ENCODE measurements at regions not wholly inside any gene's neighbourhood (a gene's known extent, or its start where the extent isn't known, plus 50 kb on each side); places are given as distances from the start of the nearest gene placed in this dataset.
A peak's percentile ranks its signal among the peaks of the same experiment; 100 is the strongest.
"Not testable (repeated sequence)": the region's sequence is repeated elsewhere in the genome, so short reads cannot be mapped to it uniquely, and the experiment has no call there.

DNA sequence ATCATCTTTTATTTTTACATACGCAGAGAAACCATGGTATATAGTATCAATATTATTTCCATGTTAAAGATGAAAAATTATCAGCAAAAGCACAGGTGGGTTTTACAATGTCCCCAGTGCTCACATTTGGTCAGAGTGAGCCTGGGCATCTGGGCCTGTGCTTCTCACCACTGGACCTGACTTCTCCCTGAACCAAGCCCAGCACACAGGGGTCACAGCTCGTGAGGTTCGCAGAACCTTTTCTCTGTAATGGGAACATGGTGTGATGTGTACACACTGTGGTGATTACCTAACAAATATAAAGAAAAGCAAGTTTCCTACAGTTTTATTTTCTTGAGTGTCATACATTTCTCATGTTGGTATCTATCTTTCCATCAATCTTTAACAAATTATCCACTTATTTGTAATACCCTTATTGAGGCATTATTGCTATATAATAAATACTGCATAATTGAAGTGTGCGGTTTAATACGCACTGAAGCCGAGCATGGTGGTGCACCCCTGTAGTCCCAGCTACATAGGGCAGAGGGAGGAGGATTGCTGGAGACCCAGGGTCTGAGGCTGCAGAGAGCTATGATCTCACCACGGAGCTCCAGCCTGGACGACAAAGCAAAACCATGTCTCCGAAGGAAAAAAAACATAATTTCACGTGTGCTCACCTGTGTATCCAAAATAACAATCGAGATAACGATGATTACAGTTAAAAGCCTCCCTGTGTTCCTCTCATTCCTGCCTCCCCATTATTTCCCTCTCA is 743.2 kb downstream of the TMEM121 start:
- Histone ChIP-seq H3K27me3 (ENCODE audit: control insufficient read depth in 1 of 2, insufficient read depth in 2 of 2, low read length in 2 of 2) (no peaks in the 10 kb centered on the region), H3K4me1 (ENCODE audit: insufficient read depth, low read length) (peaks cover 9% of the 10 kb centered on the region), H3K9me3 (ENCODE audit: control insufficient read depth in 1 of 2, insufficient read depth in 1 of 2, low read length in 2 of 2) (no peaks in the 10 kb centered on the region), H3K4me3 (ENCODE audit: low read length) (no peak overlapping the region), H3K27ac (ENCODE audit: low read depth in 1 of 2, low read length in 2 of 2) (no peak overlapping the region), H3K36me3 (ENCODE audit: insufficient read depth, low read length) (no peaks in the 10 kb centered on the region)
- intact Hi-C loops (cut with DNase I, micrococcal nuclease), result loop anchor here (1.0 to 10.0 kb wide), 4 partner anchors 7 to 135 kb away; no protein-coding TSS in a partner anchor
- ChIA-PET CTCF (interaction anchor here (1.5 to 2.6 kb wide), 3 partner anchors 8 to 148 kb away, joined by 3 to 10 read pairs (median 9); no protein-coding TSS in a partner anchor), POLR2A (no interaction called here)
- no peak overlapping the region for H3K27ac Mint-ChIP-seq
- peaks cover 18% of the 10 kb centered on the region for H3K27me3 Mint-ChIP-seq
- TF ChIP-seq, protein P1, sequence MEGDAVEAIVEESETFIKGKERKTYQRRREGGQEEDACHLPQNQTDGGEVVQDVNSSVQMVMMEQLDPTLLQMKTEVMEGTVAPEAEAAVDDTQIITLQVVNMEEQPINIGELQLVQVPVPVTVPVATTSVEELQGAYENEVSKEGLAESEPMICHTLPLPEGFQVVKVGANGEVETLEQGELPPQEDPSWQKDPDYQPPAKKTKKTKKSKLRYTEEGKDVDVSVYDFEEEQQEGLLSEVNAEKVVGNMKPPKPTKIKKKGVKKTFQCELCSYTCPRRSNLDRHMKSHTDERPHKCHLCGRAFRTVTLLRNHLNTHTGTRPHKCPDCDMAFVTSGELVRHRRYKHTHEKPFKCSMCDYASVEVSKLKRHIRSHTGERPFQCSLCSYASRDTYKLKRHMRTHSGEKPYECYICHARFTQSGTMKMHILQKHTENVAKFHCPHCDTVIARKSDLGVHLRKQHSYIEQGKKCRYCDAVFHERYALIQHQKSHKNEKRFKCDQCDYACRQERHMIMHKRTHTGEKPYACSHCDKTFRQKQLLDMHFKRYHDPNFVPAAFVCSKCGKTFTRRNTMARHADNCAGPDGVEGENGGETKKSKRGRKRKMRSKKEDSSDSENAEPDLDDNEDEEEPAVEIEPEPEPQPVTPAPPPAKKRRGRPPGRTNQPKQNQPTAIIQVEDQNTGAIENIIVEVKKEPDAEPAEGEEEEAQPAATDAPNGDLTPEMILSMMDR (IDR thresholded peaks at IDR 0.05), result no peak
- H3K9me3 Mint-ChIP-seq, result no peaks in the 10 kb centered on the region
- H3K4me3 Mint-ChIP-seq, result no peak overlapping the region
- no peaks in the 10 kb centered on the region for H3K36me3 Mint-ChIP-seq (ENCODE audit: low read depth)
- DNase-seq (no peak), ATAC-seq (ENCODE audit: poor library complexity) (no peak)
- peaks cover 11% of the 10 kb centered on the region for H3K4me1 Mint-ChIP-seq (ENCODE audit: low read depth)

DNA sequence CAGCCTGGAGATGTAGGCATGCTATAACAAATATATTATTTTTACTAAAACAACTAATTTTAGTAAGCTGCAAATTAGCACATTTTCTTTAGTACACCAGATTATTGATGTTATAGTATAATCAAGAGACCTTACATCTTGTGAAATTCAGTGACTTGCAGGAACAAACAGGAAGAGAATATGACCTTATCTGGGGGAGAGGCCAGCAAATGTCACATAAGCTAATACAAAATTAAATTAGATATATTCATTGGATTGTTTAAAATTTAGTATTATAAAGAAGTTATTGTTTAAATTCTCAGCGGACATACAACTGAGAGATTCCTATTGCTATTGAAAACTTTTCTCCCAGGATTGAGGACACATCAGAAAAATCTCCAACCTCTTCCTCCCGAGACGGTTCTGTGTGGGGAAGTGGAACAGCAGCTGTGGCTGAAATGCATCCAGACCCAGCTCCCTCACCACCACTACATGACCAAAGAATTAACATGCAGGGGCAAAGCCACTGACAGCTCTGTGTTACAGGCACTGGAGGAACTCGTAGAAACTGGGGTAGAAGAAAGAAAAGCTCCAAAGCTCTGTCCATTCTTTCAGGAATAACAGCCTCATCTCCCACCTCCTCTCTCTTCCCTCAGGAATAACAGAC is 744.2 kb downstream of the TMEM121 start:
- CTCF ChIA-PET, result interaction anchor here (2.6 kb wide), 1 partner anchor 14 kb away, joined by 10 read pairs; no protein-coding TSS in a partner anchor
- H3K27ac Mint-ChIP-seq; H3K36me3 ChIP-seq (ENCODE audit: insufficient read depth, low read length); ATAC-seq (ENCODE audit: poor library complexity); H3K27ac ChIP-seq (ENCODE audit: low read depth in 1 of 2, low read length in 2 of 2); H3K36me3 Mint-ChIP-seq (ENCODE audit: low read depth); H3K4me1 ChIP-seq (ENCODE audit: insufficient read depth, low read length); POLR2A ChIA-PET; H3K4me3 ChIP-seq (ENCODE audit: low read length); H3K27me3 ChIP-seq (ENCODE audit: control insufficient read depth in 1 of 2, insufficient read depth in 2 of 2, low read length in 2 of 2); H3K9me3 Mint-ChIP-seq; DNase-seq; H3K9me3 ChIP-seq (ENCODE audit: control insufficient read depth in 1 of 2, insufficient read depth in 1 of 2, low read length in 2 of 2); H3K4me3 Mint-ChIP-seq: not testable (repeated sequence)
- intact Hi-C loops (cut with DNase I, micrococcal nuclease), result loop anchor here (1.0 kb wide), 2 partner anchors 8 to 9 kb away; no protein-coding TSS in a partner anchor
- peaks cover 14% of the 10 kb centered on the region for H3K4me1 Mint-ChIP-seq (ENCODE audit: low read depth)
- peaks cover 16% of the 10 kb centered on the region for H3K27me3 Mint-ChIP-seq

- Mint-ChIP-seq H3K4me3 (peak overlapping the region; percentile 88), H3K9me3 (no peaks in the 10 kb centered on the region), H3K36me3 (ENCODE audit: low read depth) (no peaks in the 10 kb centered on the region), H3K27me3 (peaks cover 20% of the 10 kb centered on the region), H3K27ac (peak overlapping the region; percentile 87), H3K4me1 (ENCODE audit: low read depth) (peaks cover 41% of the 10 kb centered on the region)
- H3K9me3 ChIP-seq (ENCODE audit: control insufficient read depth in 1 of 2, insufficient read depth in 1 of 2, low read length in 2 of 2), result no peaks in the 10 kb centered on the region
- POLR2A ChIA-PET, result interaction anchor here (1.1 kb wide), 1 partner anchor 48 kb away, joined by 4 read pairs; no protein-coding TSS in a partner anchor
- H3K4me1 ChIP-seq (ENCODE audit: insufficient read depth, low read length), result peaks cover 14% of the 10 kb centered on the region
- H3K4me3 ChIP-seq (ENCODE audit: low read length), result no peak overlapping the region
- TF ChIP-seq, protein P1 (IDR thresholded peaks at IDR 0.05), result no peak
- ATAC-seq (ENCODE audit: poor library complexity) (peak; percentile 79), DNase-seq (peak in 8 of 14 experiments; percentile 9 to 67 (median 42))
- no peak overlapping the region for H3K27ac ChIP-seq (ENCODE audit: low read depth in 1 of 2, low read length in 2 of 2)
- H3K36me3 ChIP-seq (ENCODE audit: insufficient read depth, low read length), result no peaks in the 10 kb centered on the region
- peaks cover 7 to 18% of the 10 kb centered on the region in 2 experiments for H3K27me3 ChIP-seq (ENCODE audit: control insufficient read depth in 1 of 2, insufficient read depth in 2 of 2, low read length in 2 of 2)
- CTCF ChIA-PET, result interaction anchor here (0.8 to 2.0 kb wide), 9 partner anchors 8 to 107 kb away, joined by 3 to 10 read pairs (median 4); no protein-coding TSS in a partner anchor
- intact Hi-C loops (cut with DNase I, micrococcal nuclease), result loop anchor here in 1 of 2 experiments (1.0 kb wide), 1 partner anchor 48 kb away; no protein-coding TSS in a partner anchor
These were observed 750.2 kb downstream of the TMEM121 start for GRCh38 chr14:106276326-106277267.

Measured in CD4-positive, alpha-beta T cell (primary cell).